HL-60 (cell line): ENCODE measurements at regions not wholly inside any gene's neighbourhood (a gene's known extent, or its start where the extent isn't known, plus 50 kb on each side); places are given as distances from the start of the nearest gene placed in this dataset.

ENCODE experiments used
- DNase-seq, 2 experiments: peaks; one replicate each; pipeline ENCODE4 v3.0.0-alpha.2; 2010 to 2020; ENCODE audit warnings: low read depth in 1 of 2, low spot score in 1 of 2
- H3K27ac ChIP-seq: fragments of 250-450 bp; sonication (Bioruptor Pico); replicated peaks from 2 replicates; pipeline ENCODE4 v1.5.1; 2020; ENCODE audit warnings: mild to moderate bottlenecking, moderate library complexity
- H3K27me3 ChIP-seq: fragments of 250-450 bp; sonication (Bioruptor Pico); 2 replicates; pipeline ENCODE4 v1.5.1; 2021; ENCODE audit warnings: mild to moderate bottlenecking, moderate library complexity; ENCODE audit not compliant: insufficient read depth, poor library complexity, severe bottlenecking
- H3K4me3 ChIP-seq: replicated peaks from 2 replicates; pipeline ENCODE4 v1.5.1; 2011; ENCODE audit warnings: mild to moderate bottlenecking, control low read depth, low read length; ENCODE audit not compliant: insufficient read depth
- GABPA ChIP-seq: IDR thresholded peaks from 2 replicates; pipeline ENCODE4 v1.6.1; 2012; ENCODE audit warnings: low read depth
- POLR2AphosphoS5 ChIP-seq: IDR thresholded peaks from 2 replicates; pipeline ENCODE4 v1.6.1; 2012; ENCODE audit warnings: low read depth
- REST ChIP-seq: IDR thresholded peaks from 2 replicates; pipeline ENCODE4 v1.6.1; 2012; ENCODE audit warnings: low read depth; ENCODE audit not compliant: insufficient replicate concordance
- SPI1 ChIP-seq: IDR thresholded peaks from 2 replicates; pipeline ENCODE4 v1.6.1; 2012; ENCODE audit warnings: low read depth, mild to moderate bottlenecking, borderline replicate concordance
- TF ChIP-seq, protein P1 (sequence below): IDR thresholded peaks from one replicate; pipeline ENCODE4 v1.5.1; 2011; ENCODE audit warnings: low read length, control low read depth, inconsistent platforms; ENCODE audit not compliant: insufficient read depth

DNA sequence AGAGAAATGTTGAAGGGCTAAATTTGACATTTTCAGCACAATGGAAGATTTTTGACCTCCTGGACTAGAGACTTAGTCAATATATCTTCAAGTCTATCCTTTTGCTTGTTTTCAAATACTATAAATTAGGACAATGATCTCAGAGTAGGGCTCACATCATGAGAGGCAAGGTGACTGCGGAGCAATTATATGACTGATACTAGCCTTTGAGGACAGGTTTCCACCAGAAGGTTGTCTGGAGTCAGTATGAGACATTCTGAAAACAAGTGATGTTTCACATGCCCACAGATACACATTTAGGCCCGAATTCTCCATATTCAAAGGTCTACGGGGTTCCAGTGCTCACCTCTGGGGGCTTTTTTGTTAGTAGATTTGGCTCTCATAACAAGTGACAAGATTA lies 142.3 kb upstream of the SAMSN1 start:
- DNase-seq: no peak
- TF ChIP-seq POLR2AphosphoS5 (no peak), GABPA (no peak), REST (no peak)
- TF ChIP-seq, protein P1, sequence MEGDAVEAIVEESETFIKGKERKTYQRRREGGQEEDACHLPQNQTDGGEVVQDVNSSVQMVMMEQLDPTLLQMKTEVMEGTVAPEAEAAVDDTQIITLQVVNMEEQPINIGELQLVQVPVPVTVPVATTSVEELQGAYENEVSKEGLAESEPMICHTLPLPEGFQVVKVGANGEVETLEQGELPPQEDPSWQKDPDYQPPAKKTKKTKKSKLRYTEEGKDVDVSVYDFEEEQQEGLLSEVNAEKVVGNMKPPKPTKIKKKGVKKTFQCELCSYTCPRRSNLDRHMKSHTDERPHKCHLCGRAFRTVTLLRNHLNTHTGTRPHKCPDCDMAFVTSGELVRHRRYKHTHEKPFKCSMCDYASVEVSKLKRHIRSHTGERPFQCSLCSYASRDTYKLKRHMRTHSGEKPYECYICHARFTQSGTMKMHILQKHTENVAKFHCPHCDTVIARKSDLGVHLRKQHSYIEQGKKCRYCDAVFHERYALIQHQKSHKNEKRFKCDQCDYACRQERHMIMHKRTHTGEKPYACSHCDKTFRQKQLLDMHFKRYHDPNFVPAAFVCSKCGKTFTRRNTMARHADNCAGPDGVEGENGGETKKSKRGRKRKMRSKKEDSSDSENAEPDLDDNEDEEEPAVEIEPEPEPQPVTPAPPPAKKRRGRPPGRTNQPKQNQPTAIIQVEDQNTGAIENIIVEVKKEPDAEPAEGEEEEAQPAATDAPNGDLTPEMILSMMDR: no peak
- H3K27ac ChIP-seq: no peak overlapping the region; the same call in 1 of the 2 replicates

DNA sequence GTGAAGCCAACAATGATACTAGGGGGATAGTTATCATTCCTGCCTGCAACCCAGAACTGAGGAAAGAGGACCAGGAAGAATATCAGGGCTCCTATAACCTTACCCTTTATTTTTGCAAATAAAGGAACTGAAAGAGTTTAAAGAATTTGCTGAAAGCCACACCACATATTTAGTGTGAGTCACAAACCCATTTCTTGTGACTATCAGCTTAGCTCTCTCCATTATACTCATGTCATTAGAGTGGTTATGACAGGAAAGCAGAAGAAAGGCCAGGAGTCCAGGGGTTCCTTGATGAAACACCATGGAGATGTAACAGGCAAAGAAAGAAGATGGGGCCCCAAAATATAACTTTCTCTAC lies 141.1 kb upstream of the SAMSN1 start:
- TF ChIP-seq SPI1: no peak
- no peak for TF ChIP-seq REST
- TF ChIP-seq, protein P1: no peak
- no peak for TF ChIP-seq GABPA
- no peak for TF ChIP-seq POLR2AphosphoS5
- no peaks in the 10 kb centered on the region for H3K27me3 ChIP-seq
- no peak overlapping the region for H3K4me3 ChIP-seq
- peak overlapping the region; percentile 76 for H3K27ac ChIP-seq
- DNase-seq: peak; percentile 43 to 44

More for the DNA sequence above, 142.3 kb upstream of the SAMSN1 start:
- Histone ChIP-seq H3K4me3 (no peak overlapping the region), H3K27me3 (no peaks in the 10 kb centered on the region)

GRCh38 chr21:14686466-14687267 lies 140.6 kb upstream of the SAMSN1 start:
- Histone ChIP-seq H3K27ac (peak overlapping the region; percentile 76), H3K4me3 (no peak overlapping the region), H3K27me3 (no peaks in the 10 kb centered on the region)
- TF ChIP-seq REST (no peak), POLR2AphosphoS5 (no peak), SPI1 (no peak), GABPA (no peak)
- TF ChIP-seq, protein P1: no peak
- no peak for DNase-seq
